HG02571 (cell line): ENCODE measurements at regions not wholly inside any gene's neighbourhood (a gene's known extent, or its start where the extent isn't known, plus 50 kb on each side); places are given as distances from the start of the nearest gene placed in this dataset.
"Not testable (repeated sequence)": the region's sequence is repeated elsewhere in the genome, so short reads cannot be mapped to it uniquely, and the experiment has no call there.

Experiments
- ATAC-seq: cut with Tn5 transposase; IDR thresholded peaks from one replicate; pipeline ENCODE4 v1.9.1; 2021; ENCODE audit warnings: mild to moderate bottlenecking, moderate library complexity; ENCODE audit not compliant: unreplicated experiment

- ATAC-seq: no peak
Observed at GRCh38 chr7:118777308-118777707, 552.8 kb downstream of the ANKRD7 start.

- ATAC-seq: no peak
Observed at GRCh38 chr7:118792682-118793081, 568.2 kb downstream of the ANKRD7 start.

GRCh38 chr7:118793582-118793981, 569.1 kb downstream of the ANKRD7 start:
- no peak for ATAC-seq

- ATAC-seq: no peak
Observed at GRCh38 chr7:118794419-118794818, 569.9 kb downstream of the ANKRD7 start.

GRCh38 chr7:118801366-118801765, 576.9 kb downstream of the ANKRD7 start:
- ATAC-seq: no peak

- no peak for ATAC-seq
Observed at GRCh38 chr7:118802726-118803125, 578.2 kb downstream of the ANKRD7 start.

- no peak for ATAC-seq
Observed at GRCh38 chr7:118826246-118826645, 601.7 kb downstream of the ANKRD7 start.

- peak; percentile 87 for ATAC-seq
Observed at GRCh38 chr7:118836933-118837332, 612.4 kb downstream of the ANKRD7 start.

GRCh38 chr7:118839515-118839914, 615.0 kb downstream of the ANKRD7 start:
- no peak for ATAC-seq

- no peak for ATAC-seq
Observed at GRCh38 chr7:118843456-118843855, 619.0 kb downstream of the ANKRD7 start.

- ATAC-seq: no peak
Observed at GRCh38 chr7:118844748-118845147, 620.2 kb downstream of the ANKRD7 start.

GRCh38 chr7:118845791-118846190, 621.3 kb downstream of the ANKRD7 start:
- no peak for ATAC-seq

- no peak for ATAC-seq
Observed at GRCh38 chr7:118846977-118847376, 622.5 kb downstream of the ANKRD7 start.

- ATAC-seq: no peak
Observed at GRCh38 chr7:118855290-118855689, 630.8 kb downstream of the ANKRD7 start.

- no peak for ATAC-seq
Observed at GRCh38 chr7:118858651-118859149, 634.2 kb downstream of the ANKRD7 start.

GRCh38 chr7:118861581-118861980, 637.1 kb downstream of the ANKRD7 start:
- no peak for ATAC-seq

GRCh38 chr7:118862740-118863139, 638.2 kb downstream of the ANKRD7 start:
- ATAC-seq: no peak

GRCh38 chr7:118863966-118864365, 639.5 kb downstream of the ANKRD7 start:
- ATAC-seq: no peak

- no peak for ATAC-seq
Observed at GRCh38 chr7:118867860-118868259, 643.4 kb downstream of the ANKRD7 start.

GRCh38 chr7:118869141-118869540, 644.6 kb downstream of the ANKRD7 start:
- ATAC-seq: not testable (repeated sequence)

- ATAC-seq: no peak
Observed at GRCh38 chr7:118870187-118870586, 645.7 kb downstream of the ANKRD7 start.

GRCh38 chr7:118872568-118872967, 648.1 kb downstream of the ANKRD7 start:
- no peak for ATAC-seq

GRCh38 chr7:118877187-118877586, 652.7 kb downstream of the ANKRD7 start:
- no peak for ATAC-seq
